Sigmoid colon (tissue), 6 donors: ENCODE measurements at regions not wholly inside any gene's neighbourhood (a gene's known extent, or its start where the extent isn't known, plus 50 kb on each side); places are given as distances from the start of the nearest gene placed in this dataset.

Source experiments
- DNase-seq: peaks from one replicate; pipeline ENCODE4 v3.0.0-alpha.2; 2019
- H3K27ac ChIP-seq, 4 donors: fragments of 200-600 bp; sonication (generic); one replicate each; pipeline ENCODE4 v1.5.1; 2016 to 2019; ENCODE audit warnings: mild to moderate bottlenecking in 1 of 4
- H3K27me3 ChIP-seq, 3 donors: fragments of 200-600 bp; sonication (generic); one replicate each; pipeline ENCODE4 v1.5.1; 2019; ENCODE audit warnings: mild to moderate bottlenecking in 1 of 3
- H3K36me3 ChIP-seq, 4 donors: fragments of 200-600 bp; sonication (generic); one replicate each; pipeline ENCODE4 v1.5.1; 2016 to 2019
- H3K4me1 ChIP-seq, 4 donors: fragments of 200-600 bp; sonication (generic); one replicate each; pipeline ENCODE4 v1.5.1; 2017 to 2019
- H3K4me3 ChIP-seq, 4 donors: fragments of 200-600 bp; sonication (generic); one replicate each; pipeline ENCODE4 v1.5.1; 2017 to 2019; ENCODE audit warnings: mild to moderate bottlenecking in 2 of 4, moderate library complexity in 1 of 4
- H3K9me3 ChIP-seq, 4 donors: fragments of 200-600 bp in 3 of 4; sonication (generic) in 3 of 4; one replicate each; pipeline versions ENCODE4 v1.5.1 to v1.6.1; 2013 to 2019
- EP300 ChIP-seq, 4 donors: sonication (generic); formaldehyde crosslinking; IDR thresholded peaks; one replicate each; pipeline ENCODE4 v1.6.1; 2017; ENCODE audit warnings: antibody characterized with exemption in 4 of 4
- POLR2A ChIP-seq, 2 donors: fragments of 450-650 bp; IDR thresholded peaks; one replicate each; pipeline ENCODE4 v1.6.1; 2016; ENCODE audit warnings: antibody characterized with exemption in 2 of 2, mild to moderate bottlenecking in 2 of 2, moderate library complexity in 2 of 2
- POLR2AphosphoS5 ChIP-seq, 4 donors: sonication (generic); formaldehyde crosslinking; IDR thresholded peaks; one replicate each; pipeline ENCODE4 v1.6.1; 2017; ENCODE audit warnings: antibody characterized with exemption in 4 of 4
- WGBS, 2 donors: extraction: QIAGEN DNeasy Blood & Tissue Kit; methylation state at CpG; one replicate each; pipeline ENCODE4 v1.1.7; 2013; 5-methylcytosine and 5-hydroxymethylcytosine counted together
- intact Hi-C: fragments of 100-400 bp; cut with DNase I; formaldehyde crosslinking; loops from one replicate; pipeline ENCODE4 v1.15.1; 2023
- TF ChIP-seq, protein P1 (sequence below), 4 experiments: fragments of 450-650 bp in 3 of 4; fragments of 200-600 bp in 1 of 4; IDR thresholded peaks; one replicate each; pipeline ENCODE4 v1.5.1; 2016 to 2019; ENCODE audit warnings: antibody characterized with exemption in 4 of 4, mild to moderate bottlenecking in 3 of 4, moderate library complexity in 2 of 4
- donor health status: healthy with polysubstance abuse.
- donor health status: healthy.

DNA sequence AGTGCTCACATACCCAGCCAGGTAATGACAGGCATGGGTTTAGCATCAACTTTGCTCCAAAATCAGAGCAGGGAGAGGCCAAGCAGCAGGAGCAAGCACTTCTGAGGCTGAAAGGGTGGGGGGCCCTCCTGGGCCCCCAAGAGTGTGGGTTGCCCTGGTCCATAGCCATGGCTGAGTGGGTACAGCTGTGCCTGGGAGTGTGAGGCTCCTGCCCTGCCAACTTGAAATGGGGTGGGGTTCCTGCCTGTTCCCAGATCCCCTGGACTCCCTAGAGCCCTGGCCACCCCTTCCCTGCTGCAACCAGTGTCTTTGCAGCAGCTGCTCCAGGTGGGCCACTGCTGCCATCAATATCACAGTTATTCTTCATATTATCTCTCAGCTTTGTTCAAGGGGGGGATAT is 1224.2 kb upstream of the GJE1 start:
- no peak for TF ChIP-seq EP300 (IDR thresholded peaks at IDR 0.05)
- Histone ChIP-seq H3K4me1 (no peaks in the 10 kb centered on the region), H3K36me3 (no peaks in the 10 kb centered on the region), H3K4me3 (no peak overlapping the region), H3K27me3 (no peaks in the 10 kb centered on the region), H3K27ac (no peak overlapping the region), H3K9me3 (no peaks in the 10 kb centered on the region)
- intact Hi-C loops, result no loop called here
- no peak for DNase-seq

DNA sequence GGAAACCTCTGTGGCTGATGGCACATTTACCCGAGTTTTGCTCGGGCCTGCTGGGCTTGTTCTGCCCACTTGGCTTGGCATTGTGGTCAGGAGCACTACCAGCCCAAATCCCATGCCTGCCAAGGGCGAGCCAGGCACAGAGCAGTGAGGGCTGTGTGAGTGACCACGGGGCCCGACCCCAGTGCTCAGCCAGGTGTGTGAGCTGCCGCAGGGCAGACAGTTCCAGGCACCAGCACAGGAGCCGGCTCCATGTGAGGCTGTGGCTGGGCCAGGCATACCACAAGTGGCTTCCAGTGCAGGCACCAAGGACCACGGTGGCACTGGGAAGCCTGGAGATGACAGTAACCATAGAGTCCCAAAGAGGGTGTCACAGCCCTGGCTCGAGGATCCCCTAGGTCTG is 1225.5 kb upstream of the GJE1 start:
- intact Hi-C loops, result no loop called here
- 90 to 93% methylated on average over 9 of the region's 9 CpGs for WGBS, 2 donors
- DNase-seq, result no peak
- H3K27ac ChIP-seq, result no peak overlapping the region
- H3K4me1 ChIP-seq, result no peaks in the 10 kb centered on the region
- H3K4me3 ChIP-seq, result no peak overlapping the region
- no peaks in the 10 kb centered on the region for H3K27me3 ChIP-seq
- TF ChIP-seq EP300 (IDR thresholded peaks at IDR 0.05) (no peak), POLR2A (IDR thresholded peaks at IDR 0.05) (no peak), POLR2AphosphoS5 (IDR thresholded peaks at IDR 0.05) (no peak)
- TF ChIP-seq, protein P1, sequence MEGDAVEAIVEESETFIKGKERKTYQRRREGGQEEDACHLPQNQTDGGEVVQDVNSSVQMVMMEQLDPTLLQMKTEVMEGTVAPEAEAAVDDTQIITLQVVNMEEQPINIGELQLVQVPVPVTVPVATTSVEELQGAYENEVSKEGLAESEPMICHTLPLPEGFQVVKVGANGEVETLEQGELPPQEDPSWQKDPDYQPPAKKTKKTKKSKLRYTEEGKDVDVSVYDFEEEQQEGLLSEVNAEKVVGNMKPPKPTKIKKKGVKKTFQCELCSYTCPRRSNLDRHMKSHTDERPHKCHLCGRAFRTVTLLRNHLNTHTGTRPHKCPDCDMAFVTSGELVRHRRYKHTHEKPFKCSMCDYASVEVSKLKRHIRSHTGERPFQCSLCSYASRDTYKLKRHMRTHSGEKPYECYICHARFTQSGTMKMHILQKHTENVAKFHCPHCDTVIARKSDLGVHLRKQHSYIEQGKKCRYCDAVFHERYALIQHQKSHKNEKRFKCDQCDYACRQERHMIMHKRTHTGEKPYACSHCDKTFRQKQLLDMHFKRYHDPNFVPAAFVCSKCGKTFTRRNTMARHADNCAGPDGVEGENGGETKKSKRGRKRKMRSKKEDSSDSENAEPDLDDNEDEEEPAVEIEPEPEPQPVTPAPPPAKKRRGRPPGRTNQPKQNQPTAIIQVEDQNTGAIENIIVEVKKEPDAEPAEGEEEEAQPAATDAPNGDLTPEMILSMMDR (IDR thresholded peaks at IDR 0.05), result no peak
- H3K9me3 ChIP-seq, result no peaks in the 10 kb centered on the region
- no peaks in the 10 kb centered on the region for H3K36me3 ChIP-seq

DNA sequence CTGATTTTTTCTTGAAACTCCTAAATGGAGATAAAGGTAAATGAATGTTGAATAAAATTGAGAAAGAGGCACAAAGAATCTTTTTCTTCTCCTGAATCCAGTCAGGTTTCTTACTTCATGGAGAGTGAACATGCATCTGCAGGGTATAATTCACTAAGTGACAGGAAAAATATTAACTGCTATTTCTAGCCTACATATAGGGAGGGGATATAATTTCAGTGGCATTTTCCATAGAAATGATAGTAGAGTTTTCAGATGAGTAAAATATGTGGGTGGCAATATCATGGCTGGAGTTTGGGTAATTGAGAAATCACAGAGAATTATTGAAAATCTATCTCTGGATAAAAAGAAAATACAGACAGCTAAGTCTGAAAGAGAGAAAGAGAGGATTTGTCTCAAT is 1227.0 kb upstream of the GJE1 start:
- peaks cover 0 to 4% (median 0%) of the 10 kb centered on the region in 4 donors for H3K9me3 ChIP-seq
- intact Hi-C loops, result no loop called here
- no peak for DNase-seq
- no peak overlapping the region for H3K27ac ChIP-seq
- H3K27me3 ChIP-seq, result no peaks in the 10 kb centered on the region
- H3K4me1 ChIP-seq, result no peaks in the 10 kb centered on the region
- TF ChIP-seq, protein P1 (IDR thresholded peaks at IDR 0.05), result no peak
- TF ChIP-seq POLR2A (IDR thresholded peaks at IDR 0.05) (no peak), EP300 (IDR thresholded peaks at IDR 0.05) (no peak), POLR2AphosphoS5 (IDR thresholded peaks at IDR 0.05) (no peak)
- H3K36me3 ChIP-seq, result no peaks in the 10 kb centered on the region
- H3K4me3 ChIP-seq, result no peak overlapping the region

DNA sequence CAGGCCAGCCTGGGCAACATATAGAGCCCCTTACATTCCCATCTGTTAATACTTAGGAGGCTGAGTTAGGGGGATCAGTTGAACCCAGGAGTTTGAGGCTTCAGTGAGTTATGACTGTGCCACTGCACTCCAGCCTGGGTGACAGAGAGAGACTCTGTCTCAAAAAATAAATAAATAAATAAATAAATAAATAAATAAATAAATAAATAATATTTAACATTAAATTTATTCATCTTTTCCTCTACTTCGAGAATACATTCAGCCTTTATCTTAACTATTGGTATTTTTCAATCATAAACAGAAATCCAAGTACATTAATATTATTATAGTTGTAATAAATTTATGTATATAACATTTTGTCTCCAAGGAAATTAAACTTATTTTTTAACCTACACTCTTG is 1227.7 kb upstream of the GJE1 start:
- no peak for DNase-seq
- TF ChIP-seq EP300 (IDR thresholded peaks at IDR 0.05), result no peak
- no peak for TF ChIP-seq POLR2AphosphoS5 (IDR thresholded peaks at IDR 0.05)
- TF ChIP-seq, protein P1 (IDR thresholded peaks at IDR 0.05), result no peak
- no peak for TF ChIP-seq POLR2A (IDR thresholded peaks at IDR 0.05)
- H3K9me3 ChIP-seq, result peaks cover 0 to 4% (median 0%) of the 10 kb centered on the region in 4 donors
- no peak overlapping the region for H3K4me3 ChIP-seq
- intact Hi-C loops, result no loop called here
- no peaks in the 10 kb centered on the region for H3K36me3 ChIP-seq
- 85 to 94% methylated on average over 1 of the region's 1 CpG for WGBS, 2 donors
- H3K27ac ChIP-seq, result no peak overlapping the region
- no peaks in the 10 kb centered on the region for H3K27me3 ChIP-seq
- no peaks in the 10 kb centered on the region for H3K4me1 ChIP-seq

DNA sequence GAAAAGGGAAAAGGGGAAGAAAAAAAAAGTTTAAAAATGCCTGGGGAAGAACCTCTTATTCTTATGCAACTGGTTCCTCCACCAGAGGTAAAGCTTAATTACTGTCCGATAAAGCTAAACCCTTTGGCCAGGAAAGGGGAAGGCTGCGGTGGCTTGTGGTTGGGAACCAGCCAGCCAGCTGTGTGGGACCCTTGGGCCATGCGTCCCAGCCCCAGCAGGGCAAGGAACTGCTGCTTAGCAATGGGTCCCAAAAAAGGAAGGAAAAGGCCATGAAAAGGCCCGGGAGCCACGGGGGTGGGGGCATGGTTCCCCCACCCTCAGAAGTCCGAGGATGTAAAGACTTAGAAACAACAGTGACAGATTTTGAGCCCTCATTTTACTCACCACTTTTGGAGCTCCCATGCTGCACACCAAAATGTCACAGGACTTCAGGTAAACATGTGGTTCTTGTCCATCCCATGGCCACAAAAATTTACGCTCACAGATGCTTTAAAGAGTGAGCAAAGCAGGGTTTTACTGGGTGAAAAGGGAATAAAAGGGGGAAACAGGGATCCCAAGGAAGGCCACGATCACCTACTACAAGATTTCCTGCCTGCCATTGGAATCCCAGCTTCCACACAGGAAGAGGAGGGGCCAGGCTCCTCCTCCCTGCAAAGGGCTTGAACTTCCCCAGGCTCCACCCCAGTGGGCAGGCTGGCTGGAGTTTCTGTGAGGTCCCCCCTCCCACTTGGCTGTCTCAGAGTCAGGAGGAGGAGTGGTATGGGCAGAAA is 1234.7 kb upstream of the GJE1 start:
- H3K27me3 ChIP-seq, result no peaks in the 10 kb centered on the region
- WGBS, 2 donors, result 61 to 70% methylated on average over 8 of the region's 8 CpGs
- DNase-seq, result peak; percentile 70
- no peak overlapping the region for H3K27ac ChIP-seq
- H3K4me1 ChIP-seq, result no peaks in the 10 kb centered on the region
- H3K4me3 ChIP-seq, result peak overlapping the region in 1 of 4 donors; percentile 0
- peaks cover 0 to 4% (median 0%) of the 10 kb centered on the region in 4 donors for H3K9me3 ChIP-seq
- intact Hi-C loops, result no loop called here
- no peak for TF ChIP-seq POLR2AphosphoS5 (IDR thresholded peaks at IDR 0.05)
- TF ChIP-seq EP300 (IDR thresholded peaks at IDR 0.05), result no peak
- TF ChIP-seq, protein P1 (IDR thresholded peaks at IDR 0.05), result no peak
- TF ChIP-seq POLR2A (IDR thresholded peaks at IDR 0.05), result no peak
- no peaks in the 10 kb centered on the region for H3K36me3 ChIP-seq
